Nephron progenitor cell (in vitro differentiated cells): ENCODE measurements at regions not wholly inside any gene's neighbourhood (a gene's known extent, or its start where the extent isn't known, plus 50 kb on each side); places are given as distances from the start of the nearest gene placed in this dataset.

ENCODE experiments used
- DNase-seq: peaks from one replicate; pipeline ENCODE4 v3.0.0; 2021
- H3K27ac Mint-ChIP-seq: 2 replicates; pipeline ENCODE4 v1.8.0; 2021; ENCODE audit warnings: mild to moderate bottlenecking, moderate library complexity, mixed read lengths
- H3K27me3 Mint-ChIP-seq: 2 replicates; pipeline ENCODE4 v1.8.0; 2021; ENCODE audit warnings: mild to moderate bottlenecking, low read depth, mixed read lengths; ENCODE audit not compliant: poor library complexity
- H3K36me3 Mint-ChIP-seq: 2 replicates; pipeline ENCODE4 v1.8.0; 2021; ENCODE audit warnings: low read depth, mixed read lengths
- H3K4me1 Mint-ChIP-seq: 2 replicates; pipeline ENCODE4 v1.8.0; 2021; ENCODE audit warnings: mixed read lengths
- H3K4me3 Mint-ChIP-seq: 2 replicates; pipeline ENCODE4 v1.8.0; 2021; ENCODE audit warnings: mild to moderate bottlenecking, moderate library complexity, mixed read lengths
- H3K9me3 Mint-ChIP-seq: 2 replicates; pipeline ENCODE4 v1.8.0; 2021; ENCODE audit warnings: mild to moderate bottlenecking, moderate library complexity, mixed read lengths
- CTCF ChIP-seq: fragments of 200-600 bp; sonication (generic); IDR thresholded peaks from 2 replicates; pipeline ENCODE4 v1.5.0; 2021; ENCODE audit warnings: antibody characterized with exemption

DNA sequence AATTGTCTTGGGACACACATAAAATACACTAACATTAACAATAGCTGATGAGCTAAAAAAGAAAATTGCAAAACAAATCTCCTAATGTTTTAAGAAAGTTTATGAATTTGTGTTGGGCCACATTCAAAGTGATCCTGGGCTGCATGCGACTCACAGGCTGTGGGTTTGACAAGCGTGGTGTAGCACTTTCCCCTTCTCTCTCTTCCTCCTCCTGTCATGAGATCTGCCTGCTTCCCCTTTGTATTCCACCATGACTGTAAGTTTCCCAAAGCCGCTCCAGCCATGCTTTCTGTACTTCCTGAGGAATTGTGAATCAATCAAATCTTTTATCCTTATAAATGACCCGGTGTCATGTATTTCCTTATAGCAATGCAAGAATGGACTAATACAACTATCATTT lies 178.0 kb downstream of the TLR4 start:
- peaks cover 6% of the 10 kb centered on the region for H3K27me3 Mint-ChIP-seq
- peaks cover 3% of the 10 kb centered on the region for H3K9me3 Mint-ChIP-seq
- TF ChIP-seq CTCF: no peak
- no peak overlapping the region for H3K4me3 Mint-ChIP-seq
- H3K27ac Mint-ChIP-seq: peak overlapping the region; percentile 68
- H3K4me1 Mint-ChIP-seq: no peaks in the 10 kb centered on the region
- no peaks in the 10 kb centered on the region for H3K36me3 Mint-ChIP-seq
- DNase-seq: no peak

DNA sequence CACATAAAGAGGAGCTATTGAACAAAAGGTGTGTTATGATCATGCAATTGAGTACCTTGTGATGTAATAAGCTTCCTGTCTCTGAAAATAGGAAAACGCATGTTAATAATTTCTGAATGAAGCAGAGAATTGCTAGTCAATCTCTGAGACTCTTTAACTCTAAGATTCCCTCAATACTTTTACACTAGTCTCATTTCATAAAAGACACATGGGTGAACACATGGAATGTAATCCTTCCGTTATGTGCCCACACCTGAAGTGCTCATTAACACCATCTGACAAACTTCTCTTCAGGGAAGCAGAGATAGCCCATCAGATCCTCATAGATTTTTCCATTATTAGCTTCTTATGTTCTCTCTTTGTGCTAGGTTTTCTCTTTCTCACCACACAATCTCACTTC lies 182.4 kb downstream of the TLR4 start:
- no peak overlapping the region for H3K4me3 Mint-ChIP-seq
- TF ChIP-seq CTCF: no peak
- no peaks in the 10 kb centered on the region for H3K27me3 Mint-ChIP-seq
- H3K27ac Mint-ChIP-seq: no peak overlapping the region
- no peaks in the 10 kb centered on the region for H3K4me1 Mint-ChIP-seq
- no peaks in the 10 kb centered on the region for H3K36me3 Mint-ChIP-seq
- H3K9me3 Mint-ChIP-seq: no peaks in the 10 kb centered on the region
- no peak for DNase-seq

GRCh38 chr9:117887383-117887782 lies 183.2 kb downstream of the TLR4 start:
- Mint-ChIP-seq H3K27me3 (peaks cover 2% of the 10 kb centered on the region), H3K4me3 (no peak overlapping the region), H3K36me3 (no peaks in the 10 kb centered on the region), H3K27ac (no peak overlapping the region), H3K9me3 (no peaks in the 10 kb centered on the region), H3K4me1 (no peaks in the 10 kb centered on the region)
- DNase-seq: no peak
- no peak for TF ChIP-seq CTCF

DNA sequence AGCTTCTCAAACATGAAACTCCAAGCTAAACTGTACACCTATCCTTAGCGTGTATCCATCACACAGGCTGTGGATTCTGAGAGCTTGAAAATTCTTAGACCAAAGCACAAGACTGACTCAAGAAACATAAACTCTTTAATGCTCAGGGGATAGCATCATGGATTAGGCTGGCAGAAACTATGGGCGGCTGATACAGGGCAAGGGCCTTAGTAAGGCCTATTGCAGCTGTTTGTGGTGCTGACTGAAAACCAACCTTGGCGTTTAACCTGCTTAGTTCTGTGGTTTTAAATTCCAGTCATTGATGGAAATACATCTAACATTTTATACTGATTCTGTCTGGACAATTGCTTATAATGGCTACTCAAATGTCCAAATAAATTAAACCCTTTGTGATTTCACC lies 183.7 kb downstream of the TLR4 start:
- Mint-ChIP-seq H3K36me3 (no peaks in the 10 kb centered on the region), H3K27ac (no peak overlapping the region), H3K27me3 (peaks cover 4% of the 10 kb centered on the region), H3K4me3 (no peak overlapping the region), H3K9me3 (no peaks in the 10 kb centered on the region), H3K4me1 (no peaks in the 10 kb centered on the region)
- DNase-seq: no peak
- no peak for TF ChIP-seq CTCF

GRCh38 chr9:117903453-117903852 lies 199.2 kb downstream of the TLR4 start:
- Mint-ChIP-seq H3K36me3 (no peaks in the 10 kb centered on the region), H3K4me3 (no peak overlapping the region), H3K27me3 (peaks cover 3% of the 10 kb centered on the region), H3K27ac (no peak overlapping the region), H3K9me3 (no peaks in the 10 kb centered on the region), H3K4me1 (peaks cover 15% of the 10 kb centered on the region)
- no peak for TF ChIP-seq CTCF
- DNase-seq: no peak

DNA sequence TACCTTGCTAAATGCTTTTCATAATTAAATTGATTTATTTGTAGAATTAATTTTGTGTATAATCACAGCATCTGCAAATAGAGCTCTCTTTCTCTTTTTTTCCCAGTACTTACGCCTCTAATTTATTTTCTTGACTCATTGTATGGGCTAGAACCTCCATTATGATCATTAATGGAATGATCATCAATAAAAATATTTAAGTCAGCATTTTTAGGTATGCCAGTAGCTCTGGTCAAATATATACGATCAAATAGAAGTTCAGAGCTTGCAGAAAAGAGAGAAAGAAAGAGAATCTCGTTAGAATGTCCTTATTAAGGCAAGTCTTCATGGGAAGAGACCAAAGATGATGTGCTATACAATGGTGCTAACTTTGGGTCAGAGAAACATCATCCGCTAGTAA lies 202.6 kb downstream of the TLR4 start:
- Mint-ChIP-seq H3K27me3 (peaks cover 2% of the 10 kb centered on the region), H3K9me3 (peaks cover 29% of the 10 kb centered on the region), H3K4me3 (no peak overlapping the region), H3K4me1 (peaks cover 16% of the 10 kb centered on the region), H3K36me3 (peaks cover 22% of the 10 kb centered on the region), H3K27ac (no peak overlapping the region)
- TF ChIP-seq CTCF: no peak
- DNase-seq: no peak
